Stimulated activated CD8-positive, alpha-beta memory T cell treated with anti-CD3 and anti-CD28 coated beads, Interleukin-15, amount 100 ng/mL, for 24 hours (primary cell): ENCODE measurements at regions not wholly inside any gene's neighbourhood (a gene's known extent, or its start where the extent isn't known, plus 50 kb on each side); places are given as distances from the start of the nearest gene placed in this dataset.
A peak's percentile ranks its signal among the peaks of the same experiment; 100 is the strongest.

Experiments used
- DNase-seq: peaks from one replicate; pipeline ENCODE4 v3.0.0-alpha.2; 2020; ENCODE audit warnings: low read depth

- DNase-seq: no peak
These were observed 115.0 kb upstream of the LGALSL start for GRCh38 chr2:64338910-64339500.

- DNase-seq: no peak
These were observed 112.5 kb upstream of the LGALSL start for GRCh38 chr2:64341461-64341860.

DNA sequence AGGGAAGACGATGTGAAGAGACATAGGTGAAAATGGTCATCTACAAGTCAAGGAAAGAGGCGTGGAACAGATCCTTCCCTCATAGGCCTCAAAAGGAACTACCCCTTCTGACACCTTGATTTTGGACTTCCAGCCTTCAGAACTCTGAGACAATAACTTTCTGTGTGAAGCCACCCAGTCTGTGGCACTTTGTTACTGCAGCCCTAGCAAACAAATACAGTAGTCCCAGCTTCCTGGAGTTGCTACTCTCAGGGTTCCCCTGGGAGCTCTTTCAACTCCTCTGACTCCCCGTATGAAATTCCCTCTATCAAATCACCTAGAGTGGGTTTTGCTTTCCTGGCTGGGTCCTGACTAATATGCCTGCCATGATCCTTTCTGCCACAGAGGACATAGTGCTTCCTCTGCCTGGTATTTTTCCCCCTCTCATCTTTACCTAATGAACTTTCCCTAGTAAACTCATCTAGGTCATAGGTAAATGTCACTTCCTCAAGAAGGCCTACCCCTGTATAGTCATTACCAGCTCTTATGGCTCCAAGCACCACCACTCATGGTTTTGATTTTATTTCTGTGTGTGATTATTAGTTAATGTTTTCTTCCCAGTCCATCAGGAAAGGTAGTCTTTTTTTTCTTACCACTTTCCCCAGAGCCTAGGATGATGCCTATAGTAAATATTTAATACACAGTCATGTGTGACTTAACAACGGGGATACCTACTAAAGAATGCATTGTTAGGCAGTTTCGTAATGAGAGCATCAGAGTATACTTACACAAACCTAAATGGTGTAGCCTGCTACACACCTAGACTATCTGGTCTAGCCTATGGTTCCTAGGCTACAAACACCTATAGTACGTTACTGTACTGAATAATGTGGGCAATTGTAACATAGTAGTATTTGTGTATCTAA is 111.5 kb upstream of the LGALSL start:
- no peak for DNase-seq

DNA sequence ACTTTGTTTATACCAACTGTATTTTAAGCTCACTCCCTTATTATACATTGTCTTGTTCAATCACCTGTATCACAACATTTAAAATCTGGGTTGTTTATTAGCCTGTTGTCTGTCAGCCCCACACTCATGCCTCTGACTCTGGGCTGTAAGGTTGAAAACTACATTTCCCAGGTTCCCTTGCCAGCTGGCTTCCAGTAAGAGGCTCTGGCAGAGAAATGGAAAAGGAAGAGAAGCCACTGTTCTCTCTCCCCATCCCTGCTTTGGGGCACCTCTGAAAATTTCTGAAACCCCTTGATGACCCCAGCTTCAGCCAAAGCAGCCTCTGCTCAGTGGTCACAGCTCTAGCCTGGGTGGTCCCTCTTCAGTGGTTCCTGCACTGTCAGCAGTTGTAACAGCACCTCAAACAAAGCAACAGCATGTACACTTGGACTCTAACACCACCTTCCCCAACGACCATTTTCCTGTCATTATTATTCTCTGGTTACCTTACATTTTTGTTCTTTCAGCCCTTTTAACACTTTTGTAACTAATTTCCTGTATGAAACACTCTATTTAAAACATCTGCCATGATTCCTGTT is 108.9 kb upstream of the LGALSL start:
- no peak for DNase-seq

DNA sequence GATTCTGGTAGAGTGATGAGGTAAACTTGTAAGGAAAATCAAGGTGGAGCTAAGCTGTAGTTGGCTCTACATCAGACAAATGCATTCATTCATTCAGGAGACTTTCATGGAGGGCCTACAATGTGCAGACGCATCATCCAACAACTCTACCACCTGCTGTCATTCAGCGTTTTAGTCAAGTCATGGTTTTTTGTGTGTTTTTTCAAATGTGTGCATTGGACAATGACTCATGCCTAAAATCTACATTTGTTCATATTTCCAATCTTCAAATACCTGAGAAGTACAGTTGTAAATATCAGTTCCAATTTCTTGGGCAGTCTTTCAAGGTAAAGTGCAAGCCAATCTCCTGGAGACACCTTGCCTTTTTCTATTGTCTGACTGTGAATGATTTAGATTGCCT is 108.0 kb upstream of the LGALSL start:
- no peak for DNase-seq

GRCh38 chr2:64348386-64349130 is 105.4 kb upstream of the LGALSL start:
- no peak for DNase-seq

DNA sequence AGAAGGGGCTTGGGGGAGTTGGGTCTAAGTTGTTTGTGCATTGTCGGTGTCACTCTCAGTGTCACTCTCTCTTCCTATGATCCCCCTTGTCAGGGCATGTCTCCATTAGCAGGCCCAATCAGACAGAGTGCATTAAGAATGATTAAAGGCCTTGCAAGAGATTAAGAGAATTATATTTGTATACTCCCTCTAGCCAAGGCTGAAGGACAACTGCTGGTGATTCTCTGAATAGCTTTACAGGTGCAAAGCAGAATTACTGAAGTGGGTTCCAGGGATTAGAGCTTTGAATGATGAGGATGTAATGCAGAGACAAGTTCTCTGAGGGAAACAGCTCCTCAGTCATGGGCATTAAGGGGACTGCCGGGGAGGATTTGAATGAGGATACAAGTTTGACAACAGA is 104.8 kb upstream of the LGALSL start:
- DNase-seq: no peak

DNA sequence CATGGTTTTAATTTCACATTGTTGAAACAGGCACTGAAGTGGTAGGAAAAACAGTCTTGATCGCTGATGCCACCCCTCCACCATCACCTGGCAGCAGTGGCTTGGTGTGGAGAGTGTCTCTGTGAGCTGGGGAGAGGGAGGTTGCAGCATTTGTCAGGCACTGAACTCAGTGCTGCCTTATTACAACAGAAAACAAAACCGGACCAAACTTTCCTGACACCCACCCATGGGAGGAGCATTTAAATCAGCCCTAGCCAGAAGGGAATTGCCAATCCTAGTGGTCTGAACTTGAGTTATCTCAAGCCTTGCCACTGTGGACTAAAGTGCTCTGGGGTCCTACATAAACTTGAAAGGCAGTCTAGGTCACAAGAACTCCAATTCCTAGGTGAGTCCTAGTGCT is 103.0 kb upstream of the LGALSL start:
- no peak for DNase-seq

DNA sequence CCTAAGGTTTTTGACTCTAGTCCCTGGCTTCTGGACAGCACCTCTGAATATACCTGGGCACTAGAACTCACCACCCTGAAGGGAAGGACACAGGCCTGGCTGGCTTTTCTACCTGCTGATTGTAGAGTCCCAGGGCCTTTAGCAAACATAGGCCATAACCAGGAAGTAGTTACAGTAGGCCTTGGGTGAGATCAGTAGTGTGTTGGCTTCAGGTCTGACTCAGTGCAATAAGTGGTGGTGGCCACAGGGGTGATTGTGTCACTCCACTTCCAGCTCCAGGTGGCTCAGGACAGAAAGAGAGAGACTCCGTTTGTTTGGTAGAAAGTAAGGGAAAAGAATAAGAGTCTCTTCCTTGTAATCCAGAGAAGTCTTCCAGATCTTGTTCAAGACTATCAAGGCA is 101.7 kb upstream of the LGALSL start:
- no peak for DNase-seq

- no peak for DNase-seq
These were observed 98.9 kb upstream of the LGALSL start for GRCh38 chr2:64354857-64355680.

DNA sequence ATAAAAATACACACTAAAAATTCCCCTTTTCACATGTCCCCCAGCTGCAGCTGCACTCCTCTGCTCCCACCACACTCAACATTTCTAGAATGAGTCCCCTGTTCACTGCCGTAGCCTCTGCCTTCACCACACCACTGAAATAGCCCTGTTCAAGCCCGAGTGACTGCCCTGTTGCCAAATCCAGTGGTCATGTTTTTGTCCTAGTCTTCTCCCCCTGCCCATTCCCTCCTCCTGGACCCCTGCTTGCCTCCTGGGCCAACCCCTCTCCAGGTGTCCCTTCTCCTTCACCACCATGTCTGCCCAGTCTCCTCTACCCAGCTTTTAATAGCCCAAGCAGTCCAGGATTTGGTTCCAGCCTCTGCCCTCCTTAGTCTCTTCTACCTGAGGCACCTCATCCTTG is 97.1 kb upstream of the LGALSL start:
- DNase-seq: no peak

- DNase-seq: no peak
These were observed 94.6 kb upstream of the LGALSL start for GRCh38 chr2:64359171-64359891.

GRCh38 chr2:64359892-64360657 is 93.9 kb upstream of the LGALSL start:
- DNase-seq: peak; percentile 16

- no peak for DNase-seq
These were observed 92.6 kb upstream of the LGALSL start for GRCh38 chr2:64361151-64361938.

- no peak for DNase-seq
These were observed 91.4 kb upstream of the LGALSL start for GRCh38 chr2:64362562-64363026.

- no peak for DNase-seq
These were observed 90.8 kb upstream of the LGALSL start for GRCh38 chr2:64363140-64363539.

GRCh38 chr2:64363848-64364247 is 90.1 kb upstream of the LGALSL start:
- no peak for DNase-seq

DNA sequence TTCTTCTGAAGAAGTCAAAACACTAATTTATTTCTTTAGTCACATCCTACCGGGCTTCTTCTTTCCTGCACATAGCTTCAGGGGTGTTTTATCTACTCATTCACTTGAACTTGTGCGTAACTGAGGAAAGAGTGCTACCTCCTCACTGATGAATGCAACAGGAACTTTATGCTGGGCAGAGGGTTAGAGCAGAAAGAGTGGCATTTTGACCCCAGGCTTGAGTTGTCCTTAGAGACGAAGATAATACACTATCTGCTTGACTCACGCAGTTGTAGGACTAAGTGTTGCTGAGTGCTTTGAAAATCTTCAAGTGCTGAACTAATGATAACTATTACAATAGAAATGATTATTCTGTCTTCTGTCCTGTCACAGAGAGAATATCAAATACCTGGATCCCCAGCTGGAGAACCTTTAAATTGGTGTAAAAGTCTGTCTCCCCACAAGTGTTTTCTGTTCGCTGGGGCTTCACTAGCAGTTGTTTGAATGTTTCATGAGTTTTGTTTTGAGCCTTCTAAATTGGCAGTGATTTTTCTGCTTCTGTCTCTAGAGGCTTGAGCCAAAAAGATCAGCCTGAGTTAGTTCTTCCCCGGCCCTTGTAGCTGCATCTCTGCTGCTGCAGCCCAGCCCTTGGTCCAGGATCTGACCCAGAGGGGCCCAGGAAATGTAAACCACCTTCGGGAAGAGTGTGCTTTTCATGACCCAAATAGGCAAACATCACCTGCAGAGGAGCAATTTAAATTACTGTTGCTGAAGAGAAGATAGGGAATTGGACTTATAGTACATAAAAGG is 86.3 kb upstream of the LGALSL start:
- no peak for DNase-seq
